Esophagus squamous epithelium (tissue), 4 donors: ENCODE measurements at regions not wholly inside any gene's neighbourhood (a gene's known extent, or its start where the extent isn't known, plus 50 kb on each side); places are given as distances from the start of the nearest gene placed in this dataset.
"Not testable (repeated sequence)": the region's sequence is repeated elsewhere in the genome, so short reads cannot be mapped to it uniquely, and the experiment has no call there.

Experiments used
- POLR2A ChIP-seq, 4 donors: fragments of 450-650 bp; IDR thresholded peaks; one replicate each; pipeline ENCODE4 v1.6.1; 2017; ENCODE audit warnings: antibody characterized with exemption in 4 of 4, mild to moderate bottlenecking in 4 of 4, moderate library complexity in 3 of 4
- TF ChIP-seq, protein P1 (sequence below), 6 experiments: fragments of 450-650 bp in 4 of 6; fragments of 200-600 bp in 2 of 6; sonication (generic) in 2 of 6; IDR thresholded peaks; one replicate each; pipeline ENCODE4 v1.5.1; 2016 to 2019; ENCODE audit warnings: antibody characterized with exemption in 6 of 6, mild to moderate bottlenecking in 4 of 6, moderate library complexity in 4 of 6

DNA sequence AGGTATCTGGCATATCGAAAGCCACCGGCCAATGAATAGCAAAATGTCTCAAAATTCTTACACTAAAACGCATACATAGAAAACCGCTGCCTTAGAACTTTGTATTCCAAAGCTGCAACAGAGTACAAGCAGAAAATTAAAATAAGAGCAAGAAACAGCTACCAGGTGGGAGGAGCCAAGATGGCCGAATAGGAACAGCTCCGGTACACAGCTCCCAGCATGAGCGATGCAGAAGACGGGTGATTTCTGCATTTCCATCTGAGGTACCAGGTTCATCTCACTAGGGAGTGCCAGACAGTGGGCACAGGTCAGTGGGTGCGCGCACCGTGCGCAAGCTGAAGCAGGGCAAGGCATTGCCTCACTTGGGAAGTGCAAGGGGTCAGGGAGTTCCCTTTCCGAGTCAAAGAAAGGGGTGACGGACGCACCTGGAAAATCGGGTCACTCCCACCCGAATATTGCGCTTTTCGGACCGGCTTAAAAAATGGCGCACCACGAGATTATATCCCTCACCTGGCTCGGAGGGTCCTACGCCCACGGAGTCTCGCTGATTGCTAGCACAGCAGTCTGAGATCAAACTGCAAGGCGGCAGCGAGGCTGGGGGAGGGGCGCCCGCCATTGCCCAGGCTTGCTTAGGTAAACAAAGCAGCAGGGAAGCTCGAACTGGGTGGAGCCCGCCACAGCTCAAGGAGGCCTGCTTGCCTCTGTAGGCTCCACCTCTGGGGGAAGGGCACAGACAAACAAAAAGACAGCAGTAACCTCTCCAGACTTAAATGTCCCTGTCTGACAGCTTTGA, 367.2 kb upstream of the ATP11B start:
- TF ChIP-seq, protein P1, sequence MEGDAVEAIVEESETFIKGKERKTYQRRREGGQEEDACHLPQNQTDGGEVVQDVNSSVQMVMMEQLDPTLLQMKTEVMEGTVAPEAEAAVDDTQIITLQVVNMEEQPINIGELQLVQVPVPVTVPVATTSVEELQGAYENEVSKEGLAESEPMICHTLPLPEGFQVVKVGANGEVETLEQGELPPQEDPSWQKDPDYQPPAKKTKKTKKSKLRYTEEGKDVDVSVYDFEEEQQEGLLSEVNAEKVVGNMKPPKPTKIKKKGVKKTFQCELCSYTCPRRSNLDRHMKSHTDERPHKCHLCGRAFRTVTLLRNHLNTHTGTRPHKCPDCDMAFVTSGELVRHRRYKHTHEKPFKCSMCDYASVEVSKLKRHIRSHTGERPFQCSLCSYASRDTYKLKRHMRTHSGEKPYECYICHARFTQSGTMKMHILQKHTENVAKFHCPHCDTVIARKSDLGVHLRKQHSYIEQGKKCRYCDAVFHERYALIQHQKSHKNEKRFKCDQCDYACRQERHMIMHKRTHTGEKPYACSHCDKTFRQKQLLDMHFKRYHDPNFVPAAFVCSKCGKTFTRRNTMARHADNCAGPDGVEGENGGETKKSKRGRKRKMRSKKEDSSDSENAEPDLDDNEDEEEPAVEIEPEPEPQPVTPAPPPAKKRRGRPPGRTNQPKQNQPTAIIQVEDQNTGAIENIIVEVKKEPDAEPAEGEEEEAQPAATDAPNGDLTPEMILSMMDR (IDR thresholded peaks at IDR 0.05): not testable (repeated sequence)
- not testable (repeated sequence) for TF ChIP-seq POLR2A (IDR thresholded peaks at IDR 0.05)
